Panc1 (cell line): ENCODE measurements at regions not wholly inside any gene's neighbourhood (a gene's known extent, or its start where the extent isn't known, plus 50 kb on each side); places are given as distances from the start of the nearest gene placed in this dataset.

Source experiments
- CTCF ChIP-seq: fragments of 450-650 bp; IDR thresholded peaks from 2 replicates; pipeline ENCODE4 v1.5.1; 2017; ENCODE audit warnings: mild to moderate bottlenecking
- POLR2AphosphoS5 ChIP-seq: IDR thresholded peaks from 2 replicates; pipeline ENCODE4 v1.6.1; 2012; ENCODE audit warnings: mild to moderate bottlenecking, low read depth, low read length, moderate library complexity
- REST ChIP-seq, 2 experiments: IDR thresholded peaks; 2 replicates each; pipeline ENCODE4 v1.6.1; 2011 to 2012; ENCODE audit warnings: low read depth in 2 of 2, control low read depth in 1 of 2, low read length in 1 of 2, mild to moderate bottlenecking in 1 of 2, moderate library complexity in 1 of 2; ENCODE audit not compliant: insufficient read depth in 1 of 2
- SIN3A ChIP-seq: IDR thresholded peaks from 2 replicates; pipeline ENCODE4 v1.6.1; 2012; ENCODE audit warnings: low read depth, mild to moderate bottlenecking, low read length, moderate library complexity, borderline replicate concordance; ENCODE audit not compliant: insufficient read depth

GRCh38 chr3:102026656-102027055 lies 177.3 kb downstream of the NFKBIZ start:
- no peak for TF ChIP-seq SIN3A
- TF ChIP-seq CTCF = no peak
- TF ChIP-seq POLR2AphosphoS5 = no peak
- TF ChIP-seq REST (IDR thresholded peaks at IDR 0.05; ENCODE audit: insufficient read depth in 1 of 2, low read depth in 2 of 2, low read length in 1 of 2) = no peak
